Body of pancreas (tissue), 4 donors: ENCODE measurements at regions not wholly inside any gene's neighbourhood (a gene's known extent, or its start where the extent isn't known, plus 50 kb on each side); places are given as distances from the start of the nearest gene placed in this dataset.
A peak's percentile ranks its signal among the peaks of the same experiment; 100 is the strongest.

ENCODE experiments used
- ATAC-seq: fragments of 150-250 bp; one replicate; pipeline ENCODE4 v1.9.1; 2016
- DNase-seq, 4 donors: peaks; one replicate each; pipeline ENCODE4 v3.0.0-alpha.2; 2019
- H3K27ac ChIP-seq, 4 donors: fragments of 200-600 bp; sonication (generic); 1 replicate in 3 of 4; 2 replicates in 1 of 4; pipeline versions ENCODE4 v1.5.1 to v1.6.1; 2016 to 2019; ENCODE audit warnings: mild to moderate bottlenecking in 1 of 4, mixed read lengths in 1 of 4, moderate library complexity in 1 of 4
- H3K27me3 ChIP-seq, 2 donors: fragments of 200-600 bp; sonication (generic); one replicate each; pipeline ENCODE4 v1.6.0; 2016; ENCODE audit warnings: mild to moderate bottlenecking in 1 of 2
- H3K36me3 ChIP-seq, 2 donors: fragments of 200-600 bp; sonication (generic); replicated peaks in 1 of 2; 2 replicates each; pipeline ENCODE4 v1.5.1; 2016; ENCODE audit warnings: low read depth in 2 of 2; ENCODE audit not compliant: insufficient read depth in 1 of 2
- H3K4me1 ChIP-seq: fragments of 200-600 bp; sonication (generic); one replicate; pipeline ENCODE4 v1.6.0; 2016
- H3K4me3 ChIP-seq, 2 donors: fragments of 200-600 bp; sonication (generic); 1 replicate in 1 of 2; 2 replicates in 1 of 2; pipeline ENCODE4 v1.5.1; 2016 to 2019
- H3K9me3 ChIP-seq, 3 donors: fragments of 200-600 bp; sonication (generic); 1 replicate in 2 of 3; 2 replicates in 1 of 3; pipeline ENCODE4 v1.5.1; 2016
- CTCF ChIP-seq, 7 experiments: fragments of 450-650 bp in 4 of 7; fragments of 200-600 bp in 3 of 7; sonication (generic) in 3 of 7; IDR thresholded peaks; one replicate each; pipeline ENCODE4 v1.5.1; 2016 to 2019; ENCODE audit warnings: antibody characterized with exemption in 7 of 7
- POLR2A ChIP-seq, 3 donors: fragments of 450-650 bp; IDR thresholded peaks; one replicate each; pipeline ENCODE4 v1.6.1; 2016; ENCODE audit warnings: antibody characterized with exemption in 3 of 3, mild to moderate bottlenecking in 2 of 3
- WGBS, 2 donors: methylation state at CpG; one replicate each; pipeline ENCODE4 v1.1.5; 2017; 5-methylcytosine and 5-hydroxymethylcytosine counted together
- intact Hi-C: fragments of 100-400 bp; cut with DNase I; formaldehyde crosslinking; loops from one replicate; pipeline ENCODE4 v1.15.1; 2023

GRCh38 chr6:167776906-167777627 is 49.6 kb upstream of the AFDN start:
- WGBS, 2 donors, result 71 to 76% methylated on average over 14 of the region's 14 CpGs
- DNase-seq (no peak), ATAC-seq (no peak)

More at GRCh38 chr6:167776906-167777627, 49.6 kb upstream of the AFDN start:
- H3K27ac ChIP-seq, result peak overlapping the region in 2 of 4 donors; percentile 75 to 81
- intact Hi-C loops, result no loop called here
- no peaks in the 10 kb centered on the region for H3K9me3 ChIP-seq
- no peaks in the 10 kb centered on the region for H3K27me3 ChIP-seq
- peaks cover 26% of the 10 kb centered on the region for H3K4me1 ChIP-seq
- TF ChIP-seq POLR2A (IDR thresholded peaks at IDR 0.05), result no peak
- TF ChIP-seq CTCF (IDR thresholded peaks at IDR 0.05), result no peak
- no peak overlapping the region for H3K4me3 ChIP-seq
- H3K36me3 ChIP-seq, result no peaks in the 10 kb centered on the region
